ENCODE measurements at regions not wholly inside any gene's neighbourhood (a gene's known extent, or its start where the extent isn't known, plus 50 kb on each side); places are given as distances from the start of the nearest gene placed in this dataset.

GRCh38 chr10:71138166-71138830 is 74.1 kb upstream of the UNC5B start:
- Histone ChIP-seq H3K27ac (ENCODE audit: low read length) (no peak overlapping the region), H3K36me3 (ENCODE audit: control insufficient read depth, insufficient read depth, low read length) (no peaks in the 10 kb centered on the region), H3K9me3 (ENCODE audit: control insufficient read depth, insufficient read depth, low read depth, low read length) (no peaks in the 10 kb centered on the region), H3K4me1 (ENCODE audit: control insufficient read depth, insufficient read depth, low read length) (no peaks in the 10 kb centered on the region), H3K4me3 (ENCODE audit: low read depth in 2 of 2, low read length in 2 of 2) (no peak overlapping the region), H3K27me3 (ENCODE audit: control insufficient read depth, insufficient read depth, low read length) (peaks cover 31% of the 10 kb centered on the region)
- intact Hi-C loops (cut with micrococcal nuclease; ENCODE audit: unreplicated experiment) (no loop called here), in situ Hi-C loops (cut with HindIII; ENCODE audit: low pct_unique_long_range_greater_than_20kb, low sequenced_read_pairs) (no loop called here)
- ATAC-seq (no peak), DNase-seq (ENCODE audit: low read depth, low spot score) (no peak)
- ChIA-PET POLR2A (no interaction called here), CTCF (no interaction called here)
- no TSS peak for BruUV-seq (replicated peaks)
- TF ChIP-seq CTCF (IDR thresholded peaks at IDR 0.05) (no peak), POLR2AphosphoS5 (IDR thresholded peaks at IDR 0.05; ENCODE audit: low read depth, low read length) (no peak), REST (IDR thresholded peaks at IDR 0.05; ENCODE audit: insufficient read depth in 1 of 2, low read depth in 2 of 2, low read length in 1 of 2) (no peak), SIN3A (IDR thresholded peaks at IDR 0.05; ENCODE audit: borderline replicate concordance, insufficient read depth, low read depth, low read length) (no peak), TCF7L2 (IDR thresholded peaks at IDR 0.05; ENCODE audit: low read depth, low read length) (no peak)

GRCh38 chr10:71141528-71141927 is 70.8 kb upstream of the UNC5B start:
- intact Hi-C loops (cut with micrococcal nuclease; ENCODE audit: unreplicated experiment) = no loop called here
- CTCF ChIA-PET = no interaction called here
- POLR2A ChIA-PET = no interaction called here
- Histone ChIP-seq H3K27ac (ENCODE audit: low read length) (no peak overlapping the region), H3K27me3 (ENCODE audit: control insufficient read depth, insufficient read depth, low read length) (peaks cover 35% of the 10 kb centered on the region), H3K36me3 (ENCODE audit: control insufficient read depth, insufficient read depth, low read length) (no peaks in the 10 kb centered on the region), H3K4me1 (ENCODE audit: control insufficient read depth, insufficient read depth, low read length) (no peaks in the 10 kb centered on the region), H3K9me3 (ENCODE audit: control insufficient read depth, insufficient read depth, low read depth, low read length) (no peaks in the 10 kb centered on the region), H3K4me3 (ENCODE audit: low read depth in 2 of 2, low read length in 2 of 2) (no peak overlapping the region)
- in situ Hi-C loops (cut with HindIII; ENCODE audit: low pct_unique_long_range_greater_than_20kb, low sequenced_read_pairs) = no loop called here
- no peak for TF ChIP-seq TCF7L2 (IDR thresholded peaks at IDR 0.05; ENCODE audit: low read depth, low read length)
- TF ChIP-seq SIN3A (IDR thresholded peaks at IDR 0.05; ENCODE audit: borderline replicate concordance, insufficient read depth, low read depth, low read length) = no peak
- no peak for TF ChIP-seq POLR2AphosphoS5 (IDR thresholded peaks at IDR 0.05; ENCODE audit: low read depth, low read length)
- TF ChIP-seq REST (IDR thresholded peaks at IDR 0.05; ENCODE audit: insufficient read depth in 1 of 2, low read depth in 2 of 2, low read length in 1 of 2) = no peak
- no peak for TF ChIP-seq CTCF (IDR thresholded peaks at IDR 0.05)
- no TSS peak for BruUV-seq (replicated peaks)
- no peak for DNase-seq (ENCODE audit: low read depth, low spot score)
- ATAC-seq = no peak

Measured in Panc1 (cell line).